ENCODE measurements at regions not wholly inside any gene's neighbourhood (a gene's known extent, or its start where the extent isn't known, plus 50 kb on each side); places are given as distances from the start of the nearest gene placed in this dataset.

DNA sequence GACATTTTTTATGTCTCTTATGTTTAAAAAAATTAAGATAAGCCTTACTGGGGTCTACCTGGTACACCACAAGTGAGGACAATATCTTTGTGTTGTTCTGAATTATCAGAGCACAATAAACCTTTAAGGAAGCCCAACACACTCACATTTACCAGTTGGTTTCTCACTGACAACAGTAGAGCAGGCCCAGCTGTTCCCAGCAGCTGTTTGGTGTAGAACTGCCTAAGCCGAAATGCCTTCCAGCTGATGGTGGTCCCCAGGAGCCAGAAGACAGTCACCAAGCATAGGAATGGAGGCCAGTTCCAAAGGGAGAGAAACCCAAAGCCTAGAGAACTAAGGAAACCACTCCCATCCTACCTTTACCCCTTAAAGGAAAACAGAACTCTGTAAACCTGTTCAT, 428.6 kb upstream of the CAMK1G start:
- no peaks in the 10 kb centered on the region for H3K9me3 ChIP-seq (ENCODE audit: insufficient read depth, low read depth)
- intact Hi-C loops (cut with micrococcal nuclease; ENCODE audit: unreplicated experiment), result no loop called here
- CTCF ChIA-PET, result no interaction called here

DNA sequence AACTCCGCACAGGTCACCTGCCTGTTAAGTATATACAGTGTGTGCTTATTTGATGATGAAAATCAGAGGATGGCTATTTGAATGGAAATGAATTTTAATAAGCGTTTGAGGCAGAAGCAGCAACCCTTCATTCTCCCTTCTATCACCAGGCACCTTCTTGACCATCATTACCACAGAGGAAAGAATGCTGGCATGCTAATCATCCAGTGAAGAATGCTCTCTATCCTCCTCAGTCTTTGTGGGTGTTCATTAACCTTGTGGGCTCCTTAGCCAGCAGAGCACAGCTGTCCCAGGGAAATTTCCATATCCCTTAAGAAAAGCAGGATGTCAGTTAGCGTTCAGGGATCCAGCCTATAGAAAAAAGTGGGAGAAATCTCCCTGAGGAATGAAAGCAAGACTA, 428.0 kb upstream of the CAMK1G start:
- Histone ChIP-seq H3K9me2 (ENCODE audit: insufficient read depth) (no peaks in the 10 kb centered on the region), H4K20me1 (ENCODE audit: insufficient read depth) (no peaks in the 10 kb centered on the region; the same call in 1 of the 2 replicates), H3K79me2 (ENCODE audit: low read depth) (no peaks in the 10 kb centered on the region), H3K27me3 (ENCODE audit: insufficient read depth, low read depth) (peaks cover 31% of the 10 kb centered on the region), H3F3A (ENCODE audit: insufficient read depth, low read depth) (no peaks in the 10 kb centered on the region), H3K4me3 (no peak overlapping the region), H3K27ac (no peak overlapping the region), H3K36me3 (ENCODE audit: low read depth) (no peaks in the 10 kb centered on the region), H3K9me3 (ENCODE audit: insufficient read depth, low read depth) (no peaks in the 10 kb centered on the region), H3K4me2 (no peak overlapping the region), H3K4me1 (replicated peaks; ENCODE audit: insufficient read depth) (no peaks in the 10 kb centered on the region), H2AFZ (no peak overlapping the region)
- no TSS peak for BruUV-seq (replicated peaks)
- no peak for TF ChIP-seq EZH2 (IDR thresholded peaks at IDR 0.05; ENCODE audit: low read depth)
- no peak for TF ChIP-seq CTCF (conservative IDR thresholded peaks at IDR 0.05)
- no peak for DNase-seq
- CTCF ChIA-PET, result no interaction called here
- POLR2A ChIA-PET (ENCODE audit: unreplicated experiment), result no interaction called here
- intact Hi-C loops (cut with micrococcal nuclease; ENCODE audit: unreplicated experiment), result no loop called here

More for the DNA sequence above, 428.6 kb upstream of the CAMK1G start:
- Histone ChIP-seq H3K27me3 (ENCODE audit: insufficient read depth, low read depth) (peaks cover 31% of the 10 kb centered on the region), H3K4me1 (replicated peaks; ENCODE audit: insufficient read depth) (no peaks in the 10 kb centered on the region), H3K79me2 (ENCODE audit: low read depth) (no peaks in the 10 kb centered on the region), H3F3A (ENCODE audit: insufficient read depth, low read depth) (no peaks in the 10 kb centered on the region), H3K27ac (no peak overlapping the region), H3K4me3 (no peak overlapping the region), H3K4me2 (no peak overlapping the region), H2AFZ (no peak overlapping the region), H3K36me3 (ENCODE audit: low read depth) (no peaks in the 10 kb centered on the region), H4K20me1 (ENCODE audit: insufficient read depth) (no peaks in the 10 kb centered on the region), H3K9me2 (ENCODE audit: insufficient read depth) (no peaks in the 10 kb centered on the region)
- POLR2A ChIA-PET (ENCODE audit: unreplicated experiment), result no interaction called here
- no TSS peak for BruUV-seq (replicated peaks)
- TF ChIP-seq EZH2 (IDR thresholded peaks at IDR 0.05; ENCODE audit: low read depth) (no peak), CTCF (conservative IDR thresholded peaks at IDR 0.05) (no peak)
- DNase-seq, result no peak

- intact Hi-C loops (cut with micrococcal nuclease; ENCODE audit: unreplicated experiment), result no loop called here
- H3K4me3 ChIP-seq, result no peak overlapping the region
- no peaks in the 10 kb centered on the region; the same call in 1 of the 2 replicates for H4K20me1 ChIP-seq (ENCODE audit: insufficient read depth)
Measured at GRCh38 chr1:209156991-209157390, 426.5 kb upstream of the CAMK1G start.

More at GRCh38 chr1:209156991-209157390, 426.5 kb upstream of the CAMK1G start:
- Histone ChIP-seq H3F3A (ENCODE audit: insufficient read depth, low read depth) (no peaks in the 10 kb centered on the region), H3K36me3 (ENCODE audit: low read depth) (no peaks in the 10 kb centered on the region), H3K27ac (no peak overlapping the region), H3K9me3 (ENCODE audit: insufficient read depth, low read depth) (no peaks in the 10 kb centered on the region), H3K4me1 (replicated peaks; ENCODE audit: insufficient read depth) (no peaks in the 10 kb centered on the region), H3K27me3 (ENCODE audit: insufficient read depth, low read depth) (peaks cover 29% of the 10 kb centered on the region), H2AFZ (no peak overlapping the region), H3K79me2 (ENCODE audit: low read depth) (no peaks in the 10 kb centered on the region), H3K9me2 (ENCODE audit: insufficient read depth) (no peaks in the 10 kb centered on the region), H3K4me2 (no peak overlapping the region)
- ChIA-PET POLR2A (ENCODE audit: unreplicated experiment) (no interaction called here), CTCF (no interaction called here)
- BruUV-seq (replicated peaks), result no TSS peak
- TF ChIP-seq CTCF (conservative IDR thresholded peaks at IDR 0.05), result no peak
- no peak for TF ChIP-seq EZH2 (IDR thresholded peaks at IDR 0.05; ENCODE audit: low read depth)
- no peak for DNase-seq

All from PC-9 (cell line).